ENCODE measurements at regions not wholly inside any gene's neighbourhood (a gene's known extent, or its start where the extent isn't known, plus 50 kb on each side); places are given as distances from the start of the nearest gene placed in this dataset.
A peak's percentile ranks its signal among the peaks of the same experiment; 100 is the strongest.

- CTCF ChIA-PET = interaction anchor here (1.2 to 3.3 kb wide), 7 partner anchors 21 to 646 kb away, joined by 3 to 16 read pairs (median 5); no protein-coding TSS in a partner anchor
- H3K4me3 Mint-ChIP-seq = 0 out of 2 replicates have a peak overlapping the region, but pooled peaks have one; percentile 13
- H3K36me3 Mint-ChIP-seq = peaks cover 63% of the 10 kb centered on the region
- H3K4me1 Mint-ChIP-seq = peaks cover 69% of the 10 kb centered on the region
- POLR2A ChIA-PET = no interaction called here
- no peak for TF ChIP-seq USF2 (CRISPR knock-in tag; IDR thresholded peaks at IDR 0.05)
- 0 out of 2 replicates have a peak, but pooled peaks have one; percentile 34 for TF ChIP-seq ZNF232 (CRISPR knock-in tag; IDR thresholded peaks at IDR 0.05)
- TF ChIP-seq SMAD3 (CRISPR knock-in tag; IDR thresholded peaks at IDR 0.05; ENCODE audit: borderline replicate concordance) = 0 out of 2 replicates have a peak, but pooled peaks have one; percentile 56
- TF ChIP-seq PRDM15 (CRISPR knock-in tag; IDR thresholded peaks at IDR 0.05) = 0 out of 2 replicates have a peak, but pooled peaks have one; percentile 14
- peak; percentile 68 for TF ChIP-seq GABPB1 (CRISPR knock-in tag; IDR thresholded peaks at IDR 0.05)
- TF ChIP-seq NR3C1 (CRISPR knock-in tag; conservative IDR thresholded peaks at IDR 0.05; ENCODE audit: low read depth) = no peak
- TF ChIP-seq ERG (CRISPR knock-in tag; IDR thresholded peaks at IDR 0.05) = no peak
- TF ChIP-seq MAX (CRISPR knock-in tag; IDR thresholded peaks at IDR 0.05) = peak; percentile 66
- TF ChIP-seq ZNF396 (CRISPR knock-in tag; IDR thresholded peaks at IDR 0.05; ENCODE audit: borderline replicate concordance) = no peak
- TF ChIP-seq FOXP1 (CRISPR knock-in tag; IDR thresholded peaks at IDR 0.05; ENCODE audit: borderline replicate concordance) = 0 out of 2 replicates have a peak, but pooled peaks have one; percentile 25
- no peak for TF ChIP-seq ZNF219 (CRISPR knock-in tag; IDR thresholded peaks at IDR 0.05; ENCODE audit: borderline replicate concordance)
- peaks cover 25% of the 10 kb centered on the region for H3K27me3 Mint-ChIP-seq (ENCODE audit: low read depth)
- H3K9me3 Mint-ChIP-seq = peaks cover 50% of the 10 kb centered on the region
- H3K27ac Mint-ChIP-seq = peak overlapping the region; percentile 48
- DNase-seq (ENCODE audit: low spot score) = no peak
- no peak for ATAC-seq
Measured at GRCh38 chr5:173671121-173671949, 54.9 kb upstream of the BOD1 start.

GRCh38 chr5:173672166-173672565 is 55.7 kb upstream of the BOD1 start:
- Mint-ChIP-seq H3K4me3 (no peak overlapping the region), H3K27ac (no peak overlapping the region), H3K9me3 (peaks cover 55% of the 10 kb centered on the region), H3K27me3 (ENCODE audit: low read depth) (peaks cover 28% of the 10 kb centered on the region), H3K4me1 (peaks cover 69% of the 10 kb centered on the region), H3K36me3 (peaks cover 65% of the 10 kb centered on the region)
- ATAC-seq (no peak), DNase-seq (ENCODE audit: low spot score) (no peak)
- POLR2A ChIA-PET = no interaction called here
- CTCF ChIA-PET = interaction anchor here (3.3 kb wide), 1 partner anchor 42 kb away, joined by 16 read pairs; no protein-coding TSS in a partner anchor
- TF ChIP-seq ZNF425 (CRISPR knock-in tag; conservative IDR thresholded peaks at IDR 0.05) (no peak), NFATC4 (CRISPR knock-in tag; IDR thresholded peaks at IDR 0.05) (no peak), FOXP4 (CRISPR knock-in tag; IDR thresholded peaks at IDR 0.05) (no peak), AR (CRISPR knock-in tag; IDR thresholded peaks at IDR 0.05) (no peak), NFE2L1 (CRISPR knock-in tag; IDR thresholded peaks at IDR 0.05) (no peak), E2F1 (CRISPR knock-in tag; IDR thresholded peaks at IDR 0.05) (no peak)

All from WTC11 (cell line).